ENCODE measurements at regions not wholly inside any gene's neighbourhood (a gene's known extent, or its start where the extent isn't known, plus 50 kb on each side); places are given as distances from the start of the nearest gene placed in this dataset.

GRCh38 chr9:27653246-27653645, 80.0 kb upstream of the C9orf72 start:
- CTCF ChIA-PET: no interaction called here
- DNase-seq (ENCODE audit: low read depth, low spot score) (no peak), FAIRE-seq (no peak)
- dilution Hi-C loops (cut with MboI; ENCODE audit: extremely low pct_ligation_motif_present, low sequenced_read_pairs) (no loop called here), intact Hi-C loops (cut with micrococcal nuclease) (no loop called here)
- POLR2A ChIA-PET: no interaction called here
- Histone ChIP-seq H3K4me3 (replicated peaks in 1 of 3; ENCODE audit: insufficient read depth in 1 of 3, low read depth in 1 of 3, low read length in 3 of 3) (no peak overlapping the region), H3K27ac (ENCODE audit: insufficient read depth, low read depth, low read length) (no peak overlapping the region), H4K20me1 (replicated peaks; ENCODE audit: control insufficient read depth, extremely low read depth, insufficient read depth, low read length) (no peaks in the 10 kb centered on the region), H3K4me2 (ENCODE audit: insufficient read depth, low read length) (no peak overlapping the region), H3K9ac (replicated peaks; ENCODE audit: extremely low read depth, insufficient read depth, low read length) (no peak overlapping the region), H3K9me3 (replicated peaks; ENCODE audit: control insufficient read depth, insufficient read depth, low read length) (no peaks in the 10 kb centered on the region), H3K27me3 (ENCODE audit: control insufficient read depth in 2 of 2, insufficient read depth in 2 of 2, low read length in 2 of 2) (no peaks in the 10 kb centered on the region), H3K36me3 (ENCODE audit: control insufficient read depth in 2 of 2, extremely low read depth in 1 of 2, insufficient read depth in 2 of 2, low read length in 2 of 2) (no peaks in the 10 kb centered on the region), H2AFZ (ENCODE audit: low read depth, low read length) (no peak overlapping the region), H3K4me1 (ENCODE audit: control insufficient read depth, extremely low read depth, insufficient read depth, low read length) (no peaks in the 10 kb centered on the region), H3K9me1 (replicated peaks; ENCODE audit: control insufficient read depth, extremely low read depth, insufficient read depth, low read length) (no peaks in the 10 kb centered on the region), H3K79me2 (ENCODE audit: control insufficient read depth, insufficient read depth, low read length) (no peaks in the 10 kb centered on the region)
- BruUV-seq (replicated peaks): no TSS peak
- TF ChIP-seq, protein P1, sequence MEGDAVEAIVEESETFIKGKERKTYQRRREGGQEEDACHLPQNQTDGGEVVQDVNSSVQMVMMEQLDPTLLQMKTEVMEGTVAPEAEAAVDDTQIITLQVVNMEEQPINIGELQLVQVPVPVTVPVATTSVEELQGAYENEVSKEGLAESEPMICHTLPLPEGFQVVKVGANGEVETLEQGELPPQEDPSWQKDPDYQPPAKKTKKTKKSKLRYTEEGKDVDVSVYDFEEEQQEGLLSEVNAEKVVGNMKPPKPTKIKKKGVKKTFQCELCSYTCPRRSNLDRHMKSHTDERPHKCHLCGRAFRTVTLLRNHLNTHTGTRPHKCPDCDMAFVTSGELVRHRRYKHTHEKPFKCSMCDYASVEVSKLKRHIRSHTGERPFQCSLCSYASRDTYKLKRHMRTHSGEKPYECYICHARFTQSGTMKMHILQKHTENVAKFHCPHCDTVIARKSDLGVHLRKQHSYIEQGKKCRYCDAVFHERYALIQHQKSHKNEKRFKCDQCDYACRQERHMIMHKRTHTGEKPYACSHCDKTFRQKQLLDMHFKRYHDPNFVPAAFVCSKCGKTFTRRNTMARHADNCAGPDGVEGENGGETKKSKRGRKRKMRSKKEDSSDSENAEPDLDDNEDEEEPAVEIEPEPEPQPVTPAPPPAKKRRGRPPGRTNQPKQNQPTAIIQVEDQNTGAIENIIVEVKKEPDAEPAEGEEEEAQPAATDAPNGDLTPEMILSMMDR (IDR thresholded peaks at IDR 0.05; ENCODE audit: extremely low read depth in 1 of 2, insufficient read depth in 1 of 2, low read depth in 1 of 2, low read length in 2 of 2): no peak
- TF ChIP-seq POLR2A (IDR thresholded peaks at IDR 0.05; ENCODE audit: low read depth, low read length): no peak
- TF ChIP-seq MYC (IDR thresholded peaks at IDR 0.05; ENCODE audit: low read depth, low read length): no peak
- TF ChIP-seq EZH2 (IDR thresholded peaks at IDR 0.05; ENCODE audit: borderline replicate concordance, low read depth, low read length, severe bottlenecking): no peak

GRCh38 chr9:27653957-27654356, 80.7 kb upstream of the C9orf72 start:
- Histone ChIP-seq H3K9me3 (replicated peaks; ENCODE audit: control insufficient read depth, insufficient read depth, low read length) (no peaks in the 10 kb centered on the region), H3K4me1 (ENCODE audit: control insufficient read depth, extremely low read depth, insufficient read depth, low read length) (no peaks in the 10 kb centered on the region), H3K9me1 (replicated peaks; ENCODE audit: control insufficient read depth, extremely low read depth, insufficient read depth, low read length) (no peaks in the 10 kb centered on the region), H3K4me3 (replicated peaks in 1 of 3; ENCODE audit: insufficient read depth in 1 of 3, low read depth in 1 of 3, low read length in 3 of 3) (no peak overlapping the region), H4K20me1 (replicated peaks; ENCODE audit: control insufficient read depth, extremely low read depth, insufficient read depth, low read length) (no peaks in the 10 kb centered on the region), H2AFZ (ENCODE audit: low read depth, low read length) (no peak overlapping the region), H3K36me3 (ENCODE audit: control insufficient read depth in 2 of 2, extremely low read depth in 1 of 2, insufficient read depth in 2 of 2, low read length in 2 of 2) (no peaks in the 10 kb centered on the region), H3K79me2 (ENCODE audit: control insufficient read depth, insufficient read depth, low read length) (no peaks in the 10 kb centered on the region), H3K9ac (replicated peaks; ENCODE audit: extremely low read depth, insufficient read depth, low read length) (no peak overlapping the region), H3K27me3 (ENCODE audit: control insufficient read depth in 2 of 2, insufficient read depth in 2 of 2, low read length in 2 of 2) (no peaks in the 10 kb centered on the region), H3K27ac (ENCODE audit: insufficient read depth, low read depth, low read length) (no peak overlapping the region), H3K4me2 (ENCODE audit: insufficient read depth, low read length) (no peak overlapping the region)
- FAIRE-seq: no peak
- TF ChIP-seq, protein P1 (IDR thresholded peaks at IDR 0.05; ENCODE audit: extremely low read depth in 1 of 2, insufficient read depth in 1 of 2, low read depth in 1 of 2, low read length in 2 of 2): no peak
- TF ChIP-seq MAX (IDR thresholded peaks at IDR 0.05; ENCODE audit: insufficient read depth, insufficient read length) (no peak), FOS (IDR thresholded peaks at IDR 0.05; ENCODE audit: borderline replicate concordance, insufficient read depth, low read length) (no peak), EZH2 (IDR thresholded peaks at IDR 0.05; ENCODE audit: borderline replicate concordance, low read depth, low read length, severe bottlenecking) (no peak), JUN (IDR thresholded peaks at IDR 0.05; ENCODE audit: borderline replicate concordance, insufficient read depth, insufficient read length, low read depth) (no peak), MYC (IDR thresholded peaks at IDR 0.05; ENCODE audit: low read depth, low read length) (no peak), GATA2 (IDR thresholded peaks at IDR 0.05; ENCODE audit: insufficient read depth, insufficient read length, low read depth, low read length) (no peak), POLR2A (IDR thresholded peaks at IDR 0.05; ENCODE audit: low read depth, low read length) (no peak), POLR2AphosphoS5 (IDR thresholded peaks at IDR 0.05; ENCODE audit: insufficient read depth, low read depth, low read length) (no peak)
- no TSS peak for BruUV-seq (replicated peaks)
- CTCF ChIA-PET: no interaction called here
- DNase-seq (ENCODE audit: low read depth, low spot score): no peak
- POLR2A ChIA-PET: no interaction called here
- intact Hi-C loops (cut with micrococcal nuclease): no loop called here
- dilution Hi-C loops (cut with MboI; ENCODE audit: extremely low pct_ligation_motif_present, low sequenced_read_pairs): no loop called here
